NB4 (cell line): ENCODE measurements at regions not wholly inside any gene's neighbourhood (a gene's known extent, or its start where the extent isn't known, plus 50 kb on each side); places are given as distances from the start of the nearest gene placed in this dataset.

Source experiments
- DNase-seq: peaks from one replicate; pipeline ENCODE4 v3.0.0; 2010; ENCODE audit warnings: low read depth
- H3K4me3 ChIP-seq: one replicate; pipeline ENCODE4 v1.5.1; 2011; ENCODE audit warnings: mild to moderate bottlenecking, low read depth, low read length, moderate library complexity
- MYC ChIP-seq: IDR thresholded peaks from 2 replicates; pipeline ENCODE4 v1.6.1; 2011; ENCODE audit warnings: low read depth, low read length
- POLR2A ChIP-seq: IDR thresholded peaks from 2 replicates; pipeline ENCODE4 v1.6.1; 2011; ENCODE audit warnings: mild to moderate bottlenecking; ENCODE audit not compliant: insufficient read length; ENCODE audit errors: extremely low read depth
- TF ChIP-seq, protein P1 (sequence below): IDR thresholded peaks from one replicate; pipeline ENCODE4 v1.5.1; 2012; ENCODE audit warnings: low read depth, low read length
- TF ChIP-seq, protein P2 (sequence below): IDR thresholded peaks from 2 replicates; pipeline ENCODE4 v1.6.1; 2011; ENCODE audit warnings: low read depth, low read length

DNA sequence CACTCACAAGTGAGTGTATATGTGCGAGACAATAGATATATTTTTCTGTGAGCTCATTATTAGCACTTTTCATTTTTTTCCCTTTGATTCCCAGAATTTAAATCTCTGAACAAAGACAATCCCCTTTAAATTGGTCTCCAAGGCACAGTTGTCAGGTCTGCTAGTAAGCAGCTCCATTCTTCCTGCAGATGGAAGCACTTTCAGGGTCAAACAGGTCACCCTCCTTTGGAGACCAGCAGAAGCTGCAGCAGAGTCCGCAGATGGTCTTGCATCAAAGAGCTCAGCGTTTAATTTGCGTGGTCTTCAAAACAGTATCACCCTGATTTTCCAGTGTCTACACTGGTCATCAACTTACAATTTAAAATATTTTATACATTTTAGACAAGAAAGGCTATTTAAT, 543.8 kb downstream of the ARL4A start:
- no peak overlapping the region for H3K4me3 ChIP-seq
- TF ChIP-seq POLR2A (no peak), MYC (no peak)
- TF ChIP-seq, protein P1, sequence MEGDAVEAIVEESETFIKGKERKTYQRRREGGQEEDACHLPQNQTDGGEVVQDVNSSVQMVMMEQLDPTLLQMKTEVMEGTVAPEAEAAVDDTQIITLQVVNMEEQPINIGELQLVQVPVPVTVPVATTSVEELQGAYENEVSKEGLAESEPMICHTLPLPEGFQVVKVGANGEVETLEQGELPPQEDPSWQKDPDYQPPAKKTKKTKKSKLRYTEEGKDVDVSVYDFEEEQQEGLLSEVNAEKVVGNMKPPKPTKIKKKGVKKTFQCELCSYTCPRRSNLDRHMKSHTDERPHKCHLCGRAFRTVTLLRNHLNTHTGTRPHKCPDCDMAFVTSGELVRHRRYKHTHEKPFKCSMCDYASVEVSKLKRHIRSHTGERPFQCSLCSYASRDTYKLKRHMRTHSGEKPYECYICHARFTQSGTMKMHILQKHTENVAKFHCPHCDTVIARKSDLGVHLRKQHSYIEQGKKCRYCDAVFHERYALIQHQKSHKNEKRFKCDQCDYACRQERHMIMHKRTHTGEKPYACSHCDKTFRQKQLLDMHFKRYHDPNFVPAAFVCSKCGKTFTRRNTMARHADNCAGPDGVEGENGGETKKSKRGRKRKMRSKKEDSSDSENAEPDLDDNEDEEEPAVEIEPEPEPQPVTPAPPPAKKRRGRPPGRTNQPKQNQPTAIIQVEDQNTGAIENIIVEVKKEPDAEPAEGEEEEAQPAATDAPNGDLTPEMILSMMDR = no peak
- TF ChIP-seq, protein P2, sequence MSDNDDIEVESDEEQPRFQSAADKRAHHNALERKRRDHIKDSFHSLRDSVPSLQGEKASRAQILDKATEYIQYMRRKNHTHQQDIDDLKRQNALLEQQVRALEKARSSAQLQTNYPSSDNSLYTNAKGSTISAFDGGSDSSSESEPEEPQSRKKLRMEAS = no peak
- DNase-seq = no peak

- DNase-seq = no peak
- H3K4me3 ChIP-seq = no peak overlapping the region
- no peak for TF ChIP-seq MYC
These were observed 548.0 kb downstream of the ARL4A start for GRCh38 chr7:13235436-13235835.

DNA sequence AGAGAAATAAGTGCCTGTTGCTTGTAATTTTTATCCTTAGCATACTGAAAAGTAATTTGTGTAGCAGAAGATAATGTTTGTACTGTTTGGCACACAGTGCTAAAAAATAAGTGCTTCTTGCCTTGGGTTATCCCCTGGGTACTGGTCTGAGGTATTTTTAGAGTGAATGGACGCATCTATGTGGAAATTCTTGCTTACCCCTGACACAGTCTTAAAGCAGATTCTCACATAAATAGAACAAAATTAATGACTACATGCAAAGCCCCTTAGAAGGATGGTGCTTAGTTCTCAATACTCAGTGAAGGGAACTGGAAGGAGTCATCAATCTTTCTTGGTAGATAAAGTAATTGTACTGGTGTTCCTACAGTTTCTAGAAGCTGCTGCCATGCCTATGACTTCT, 548.6 kb downstream of the ARL4A start:
- DNase-seq = no peak
- TF ChIP-seq, protein P1 = no peak
- TF ChIP-seq MYC = no peak
- no peak for TF ChIP-seq POLR2A
- TF ChIP-seq, protein P2 = no peak
- no peak overlapping the region for H3K4me3 ChIP-seq

- H3K4me3 ChIP-seq = no peak overlapping the region
- TF ChIP-seq, protein P2 = no peak
- TF ChIP-seq POLR2A (no peak), MYC (no peak)
- TF ChIP-seq, protein P1 = no peak
- no peak for DNase-seq
These were observed 552.9 kb downstream of the ARL4A start for GRCh38 chr7:13240349-13240748.

DNA sequence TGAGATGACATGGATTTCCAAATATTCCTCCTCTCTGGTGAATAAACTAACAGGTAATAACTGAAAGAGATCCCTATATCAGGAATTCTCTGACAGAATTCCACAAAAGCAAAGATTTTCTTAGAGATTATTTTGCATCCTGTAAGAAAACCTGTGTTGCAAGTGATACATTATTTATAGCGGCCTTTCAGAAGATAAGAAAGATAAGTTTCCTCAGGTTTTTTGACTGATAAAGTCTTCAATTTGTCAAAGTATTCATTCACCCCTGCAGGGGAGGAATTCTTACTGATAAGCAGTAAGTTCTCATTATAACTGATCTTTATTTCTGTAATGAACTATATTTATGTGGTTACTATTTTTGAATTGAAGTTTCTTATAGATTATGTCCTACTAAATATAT, 554.0 kb downstream of the ARL4A start:
- no peak overlapping the region for H3K4me3 ChIP-seq

GRCh38 chr7:13257661-13258060, 570.2 kb downstream of the ARL4A start:
- no peak for DNase-seq
- TF ChIP-seq MYC = no peak
- TF ChIP-seq, protein P1 = no peak
- no peak for TF ChIP-seq POLR2A
- TF ChIP-seq, protein P2 = no peak
- H3K4me3 ChIP-seq = no peak overlapping the region

More for the DNA sequence above, 554.0 kb downstream of the ARL4A start:
- TF ChIP-seq POLR2A (no peak), MYC (no peak)
- TF ChIP-seq, protein P1 = no peak
- TF ChIP-seq, protein P2 = no peak
- no peak for DNase-seq
